ENCODE measurements at regions not wholly inside any gene's neighbourhood (a gene's known extent, or its start where the extent isn't known, plus 50 kb on each side); places are given as distances from the start of the nearest gene placed in this dataset.

DNA sequence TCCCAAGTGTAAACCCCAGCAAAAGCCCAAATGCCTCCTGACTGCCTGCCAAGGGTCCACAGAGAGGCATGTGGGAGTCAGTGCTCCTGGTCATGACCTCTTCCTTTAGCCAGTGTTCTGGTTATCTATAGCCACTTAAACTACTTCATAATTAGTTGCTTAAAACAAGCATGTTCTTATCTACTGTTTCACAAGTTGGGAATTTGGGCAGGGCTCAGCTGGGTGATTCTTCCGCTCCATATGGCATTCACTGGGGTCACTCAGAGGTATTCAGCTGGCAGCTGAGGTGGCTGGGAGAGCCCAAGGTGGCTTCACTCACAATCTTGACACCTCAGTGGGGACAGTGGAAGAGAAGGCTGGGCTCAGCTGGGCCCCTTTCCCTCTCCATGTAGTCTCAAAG is 184.0 kb upstream of the RGS6 start:
- CTCF ChIA-PET = interaction anchor here (0.6 kb wide), 1 partner anchor 641 kb away, joined by 3 read pairs; no protein-coding TSS in a partner anchor
- no peak for DNase-seq (ENCODE audit: low spot score)
- TF ChIP-seq, protein P1, sequence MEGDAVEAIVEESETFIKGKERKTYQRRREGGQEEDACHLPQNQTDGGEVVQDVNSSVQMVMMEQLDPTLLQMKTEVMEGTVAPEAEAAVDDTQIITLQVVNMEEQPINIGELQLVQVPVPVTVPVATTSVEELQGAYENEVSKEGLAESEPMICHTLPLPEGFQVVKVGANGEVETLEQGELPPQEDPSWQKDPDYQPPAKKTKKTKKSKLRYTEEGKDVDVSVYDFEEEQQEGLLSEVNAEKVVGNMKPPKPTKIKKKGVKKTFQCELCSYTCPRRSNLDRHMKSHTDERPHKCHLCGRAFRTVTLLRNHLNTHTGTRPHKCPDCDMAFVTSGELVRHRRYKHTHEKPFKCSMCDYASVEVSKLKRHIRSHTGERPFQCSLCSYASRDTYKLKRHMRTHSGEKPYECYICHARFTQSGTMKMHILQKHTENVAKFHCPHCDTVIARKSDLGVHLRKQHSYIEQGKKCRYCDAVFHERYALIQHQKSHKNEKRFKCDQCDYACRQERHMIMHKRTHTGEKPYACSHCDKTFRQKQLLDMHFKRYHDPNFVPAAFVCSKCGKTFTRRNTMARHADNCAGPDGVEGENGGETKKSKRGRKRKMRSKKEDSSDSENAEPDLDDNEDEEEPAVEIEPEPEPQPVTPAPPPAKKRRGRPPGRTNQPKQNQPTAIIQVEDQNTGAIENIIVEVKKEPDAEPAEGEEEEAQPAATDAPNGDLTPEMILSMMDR (conservative IDR thresholded peaks at IDR 0.05; ENCODE audit: low read depth) = no peak
- POLR2A ChIA-PET (ENCODE audit: low non-redundant PET) = no interaction called here
- H3K27ac ChIP-seq = no peak overlapping the region

DNA sequence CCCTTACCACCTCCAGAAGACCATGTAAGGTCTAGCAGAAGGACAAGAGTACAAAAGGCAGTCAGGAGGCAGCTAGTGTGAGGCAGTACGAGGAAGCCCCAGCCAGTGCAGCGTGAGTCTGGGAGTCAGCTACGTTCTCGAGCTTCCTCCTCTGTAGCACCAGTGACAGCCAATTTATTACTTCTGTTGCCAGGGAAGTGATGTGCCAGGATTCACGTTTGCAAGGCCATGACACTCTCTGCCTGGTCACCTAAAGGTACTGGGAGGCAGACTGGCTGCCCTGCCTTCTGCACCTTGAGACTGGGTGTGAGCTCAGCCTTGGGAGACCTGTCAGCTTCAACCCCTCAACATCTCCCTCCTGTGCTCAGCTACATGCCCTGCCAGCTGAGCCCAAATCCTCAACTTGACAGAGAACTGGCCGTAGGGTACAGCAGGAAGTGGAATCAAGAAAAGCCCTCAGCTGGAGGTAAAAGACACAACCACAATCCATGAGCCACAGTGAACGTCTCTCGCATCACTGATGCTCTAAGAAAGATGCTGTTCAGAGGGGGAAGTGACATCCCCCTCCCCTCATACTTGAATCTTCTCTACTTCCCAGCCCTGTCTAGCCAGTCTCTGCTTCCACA is 182.5 kb upstream of the RGS6 start:
- H3K27ac ChIP-seq = no peak overlapping the region
- ChIA-PET POLR2A (ENCODE audit: low non-redundant PET) (no interaction called here), CTCF (no interaction called here)
- TF ChIP-seq, protein P1 (conservative IDR thresholded peaks at IDR 0.05; ENCODE audit: low read depth) = no peak
- no peak for DNase-seq (ENCODE audit: low spot score)

DNA sequence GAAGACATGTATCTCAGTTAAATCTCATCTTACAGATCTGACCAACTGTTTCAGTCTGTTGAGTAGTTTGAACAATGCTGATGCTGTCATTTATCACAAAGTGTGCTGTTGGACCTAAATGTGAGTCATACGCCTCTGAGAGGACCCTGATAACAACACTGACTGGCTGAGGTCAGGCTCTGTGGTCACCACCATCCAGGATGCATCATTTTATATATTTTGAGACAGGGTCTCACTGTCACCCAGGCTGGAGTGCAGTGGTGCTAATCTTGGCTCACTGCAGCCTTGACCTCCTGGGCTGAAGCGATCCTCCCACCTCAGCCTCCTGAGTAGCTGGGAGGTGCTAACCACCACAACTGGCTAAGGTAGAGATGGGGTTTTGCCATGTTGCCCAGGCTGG is 181.0 kb upstream of the RGS6 start:
- DNase-seq (ENCODE audit: low spot score) = no peak
- TF ChIP-seq, protein P1 (conservative IDR thresholded peaks at IDR 0.05; ENCODE audit: low read depth) = no peak
- POLR2A ChIA-PET (ENCODE audit: low non-redundant PET) = no interaction called here
- no peak overlapping the region for H3K27ac ChIP-seq
- CTCF ChIA-PET = interaction anchor here (0.7 kb wide), 1 partner anchor 606 kb away, joined by 3 read pairs; no protein-coding TSS in a partner anchor

DNA sequence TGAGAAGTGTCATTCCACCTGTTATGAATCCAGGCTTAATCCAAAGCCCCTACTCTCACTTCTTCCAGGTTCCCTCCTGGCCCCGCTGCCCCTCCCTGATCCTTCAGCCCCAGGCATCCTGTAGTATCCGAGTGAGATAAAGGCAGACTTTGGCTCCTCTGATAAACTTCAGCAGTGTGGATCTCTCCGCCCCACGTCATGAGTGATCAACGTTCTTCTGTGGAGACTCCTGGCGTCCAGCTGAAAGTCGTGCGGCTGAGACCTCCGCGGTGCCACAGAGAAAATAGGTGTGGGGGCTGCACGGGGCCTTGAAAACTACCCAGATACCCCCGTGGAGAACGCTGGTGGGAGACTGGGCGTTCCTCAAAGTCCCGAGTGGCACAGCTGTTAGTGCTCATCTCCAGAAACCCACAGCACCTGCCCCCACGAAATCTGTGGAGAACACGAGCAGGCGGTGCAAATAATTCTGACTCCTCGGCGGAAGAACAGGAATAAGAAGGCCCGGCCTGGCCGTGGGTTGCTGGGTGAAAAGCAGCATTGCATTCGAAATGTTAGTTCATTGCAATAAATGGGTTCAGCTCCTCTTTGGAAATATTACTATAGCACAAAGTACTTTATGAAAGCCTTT is 180.0 kb upstream of the RGS6 start:
- H3K27ac ChIP-seq = no peak overlapping the region
- ChIA-PET POLR2A (ENCODE audit: low non-redundant PET) (interaction anchor here (0.6 kb wide), 1 partner anchor 305 kb away, joined by 6 read pairs; no protein-coding TSS in a partner anchor), CTCF (interaction anchor here (0.6 to 2.1 kb wide), 16 partner anchors 7 to 853 kb away, joined by 3 to 24 read pairs (median 4); partner anchors contain the start of gene PCNX1)
- no peak for DNase-seq (ENCODE audit: low spot score)
- TF ChIP-seq, protein P1 (conservative IDR thresholded peaks at IDR 0.05; ENCODE audit: low read depth) = no peak

DNA sequence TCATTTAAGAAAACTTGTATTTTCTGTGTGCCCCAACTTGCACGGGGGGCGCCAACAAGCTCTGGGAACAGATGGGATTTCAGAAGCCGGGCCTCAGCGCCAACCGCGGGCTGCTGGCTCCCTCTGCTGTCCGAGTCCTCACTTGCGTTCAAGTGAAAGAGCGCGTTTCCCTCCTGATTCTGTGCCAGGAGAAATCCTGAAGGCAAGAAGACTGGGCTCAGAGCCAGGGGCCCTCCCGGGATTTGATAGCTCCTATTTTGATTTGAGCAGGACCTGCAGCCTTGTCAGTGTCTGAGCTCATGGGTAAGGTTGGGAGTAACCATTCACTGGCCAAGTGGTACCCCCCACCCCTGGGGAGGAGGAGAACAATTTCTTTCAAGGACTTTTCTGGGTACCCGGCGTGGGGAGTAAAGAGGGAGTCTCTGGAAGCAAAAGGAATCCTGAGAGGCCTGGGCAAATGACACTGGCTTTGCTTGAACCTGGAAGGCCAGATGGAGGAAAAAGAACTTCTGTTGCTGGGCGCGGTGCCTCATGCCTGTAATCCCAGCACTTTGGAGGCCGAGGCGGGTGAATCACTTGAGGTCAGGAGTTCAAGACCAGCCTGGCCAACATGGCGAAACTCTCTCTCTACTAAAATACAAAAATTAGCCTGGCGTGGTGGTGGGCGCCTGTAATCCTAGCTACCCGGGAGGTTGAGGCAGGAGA is 179.0 kb upstream of the RGS6 start:
- H3K27ac ChIP-seq = peak overlapping the region; percentile 32
- CTCF ChIA-PET = interaction anchor here (0.6 to 2.1 kb wide), 26 partner anchors 8 to 1791 kb away, joined by 3 to 24 read pairs (median 3); partner anchors contain the start of gene PCNX1

DNA sequence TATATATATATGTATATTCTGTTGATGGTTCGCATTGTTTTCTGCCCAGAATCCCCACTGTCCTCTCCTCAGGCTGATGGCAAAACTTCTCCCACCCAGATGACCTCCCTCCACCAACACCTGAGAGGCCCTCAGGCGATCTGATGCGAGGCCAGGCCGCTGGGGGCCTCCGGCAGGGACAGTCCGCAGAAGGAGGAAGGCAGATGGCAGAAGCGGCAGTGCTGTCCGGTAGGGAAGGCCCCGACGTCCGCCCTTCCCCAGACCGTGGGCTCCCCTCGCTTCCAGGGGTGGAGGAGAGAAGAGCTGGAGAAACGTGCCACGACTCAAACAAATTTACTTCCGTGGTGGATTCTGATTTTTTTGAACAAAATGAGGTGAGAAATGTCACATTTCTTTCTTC is 178.3 kb upstream of the RGS6 start:
- CTCF ChIA-PET = interaction anchor here (0.6 to 2.1 kb wide), 5 partner anchors 21 to 705 kb away, joined by 3 to 7 read pairs (median 4); no protein-coding TSS in a partner anchor
- POLR2A ChIA-PET (ENCODE audit: low non-redundant PET) = no interaction called here
- DNase-seq (ENCODE audit: low spot score) = no peak
- TF ChIP-seq, protein P1 (conservative IDR thresholded peaks at IDR 0.05; ENCODE audit: low read depth) = no peak
- no peak overlapping the region for H3K27ac ChIP-seq

More for the DNA sequence above, 179.0 kb upstream of the RGS6 start:
- DNase-seq (ENCODE audit: low spot score) = peak; percentile 73
- POLR2A ChIA-PET (ENCODE audit: low non-redundant PET) = interaction anchor here (0.6 kb wide), 1 partner anchor 306 kb away, joined by 6 read pairs; no protein-coding TSS in a partner anchor
- TF ChIP-seq, protein P1 (conservative IDR thresholded peaks at IDR 0.05; ENCODE audit: low read depth) = peak; percentile 86
